Mucosa of gallbladder (tissue), 1 donor: ENCODE measurements at regions not wholly inside any gene's neighbourhood (a gene's known extent, or its start where the extent isn't known, plus 50 kb on each side); places are given as distances from the start of the nearest gene placed in this dataset.

Source experiments
- DNase-seq: peaks from one replicate; pipeline ENCODE4 v3.0.0-alpha.2; 2020; ENCODE audit warnings: low spot score
- donor health status: DM: no; HTN: no; CAD: no.

- no peak for DNase-seq
These were observed 105.3 kb downstream of the FOXL1 start for GRCh38 chr16:86683441-86684194.

- DNase-seq = no peak
These were observed 106.7 kb downstream of the FOXL1 start for GRCh38 chr16:86685076-86685475.

GRCh38 chr16:86690970-86691369, 112.6 kb downstream of the FOXL1 start:
- DNase-seq = no peak

GRCh38 chr16:86692426-86692825, 114.1 kb downstream of the FOXL1 start:
- DNase-seq = no peak

- DNase-seq = no peak
These were observed 114.7 kb downstream of the FOXL1 start for GRCh38 chr16:86693033-86693432.

- no peak for DNase-seq
These were observed 119.4 kb downstream of the FOXL1 start for GRCh38 chr16:86697715-86698114.

GRCh38 chr16:86700046-86700945, 121.9 kb downstream of the FOXL1 start:
- no peak for DNase-seq

- no peak for DNase-seq
These were observed 123.1 kb downstream of the FOXL1 start for GRCh38 chr16:86701286-86701975.

- DNase-seq = no peak
These were observed 124.7 kb downstream of the FOXL1 start for GRCh38 chr16:86702824-86703588.

GRCh38 chr16:86704516-86704915, 126.2 kb downstream of the FOXL1 start:
- DNase-seq = no peak

GRCh38 chr16:86706726-86707125, 128.4 kb downstream of the FOXL1 start:
- no peak for DNase-seq

- no peak for DNase-seq
These were observed 128.8 kb downstream of the FOXL1 start for GRCh38 chr16:86707171-86707570.

GRCh38 chr16:86707581-86707980, 129.2 kb downstream of the FOXL1 start:
- no peak for DNase-seq

- DNase-seq = no peak
These were observed 130.1 kb downstream of the FOXL1 start for GRCh38 chr16:86708431-86708830.

- DNase-seq = no peak
These were observed 130.8 kb downstream of the FOXL1 start for GRCh38 chr16:86709103-86709502.

- no peak for DNase-seq
These were observed 131.7 kb downstream of the FOXL1 start for GRCh38 chr16:86709902-86710601.

- DNase-seq = no peak
These were observed 132.2 kb downstream of the FOXL1 start for GRCh38 chr16:86710602-86710950.

- DNase-seq = no peak
These were observed 134.0 kb downstream of the FOXL1 start for GRCh38 chr16:86712158-86713009.

- DNase-seq = no peak
These were observed 134.8 kb downstream of the FOXL1 start for GRCh38 chr16:86713021-86713631.

GRCh38 chr16:86714166-86714565, 135.8 kb downstream of the FOXL1 start:
- DNase-seq = no peak
